ENCODE measurements at regions not wholly inside any gene's neighbourhood (a gene's known extent, or its start where the extent isn't known, plus 50 kb on each side); places are given as distances from the start of the nearest gene placed in this dataset.

DNA sequence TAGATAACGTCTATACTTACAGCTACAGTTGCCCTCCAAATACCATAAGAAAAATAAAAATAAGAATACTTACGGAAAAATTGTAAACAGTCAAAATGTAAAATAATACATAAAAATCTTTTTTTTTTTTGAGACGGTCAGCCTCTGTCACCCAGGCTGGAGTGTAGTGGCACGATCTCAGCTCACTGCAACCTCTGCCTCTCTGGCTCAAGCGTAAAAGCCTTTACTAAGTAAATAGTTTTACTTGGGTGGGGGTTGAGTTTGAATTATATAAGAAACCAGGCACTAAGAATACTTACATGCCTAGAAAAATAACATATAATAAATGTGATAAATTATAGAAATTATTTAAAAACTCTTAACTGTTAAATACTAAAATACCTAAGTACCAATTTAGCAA, 1413.0 kb upstream of the PRR20A start:
- no peaks in the 10 kb centered on the region for H3K36me3 ChIP-seq (ENCODE audit: control insufficient read depth in 2 of 3, insufficient read depth in 3 of 3, low read length in 3 of 3)
- no peak overlapping the region for H3K4me3 ChIP-seq (ENCODE audit: low read length in 3 of 3)
- no peaks in the 10 kb centered on the region for H3K4me1 ChIP-seq (ENCODE audit: control insufficient read depth in 2 of 3, insufficient read depth in 2 of 3, low read depth in 1 of 3, low read length in 3 of 3)
- no peak overlapping the region for H3K27ac ChIP-seq (ENCODE audit: low read depth in 2 of 2, low read length in 2 of 2)
- no peak for FAIRE-seq
- no peaks in the 10 kb centered on the region for H3K9me3 ChIP-seq (ENCODE audit: control insufficient read depth in 2 of 3, insufficient read depth in 1 of 3, low read length in 3 of 3)
- no peaks in the 10 kb centered on the region for H3K27me3 ChIP-seq (ENCODE audit: control insufficient read depth, insufficient read depth, low read length)
- intact Hi-C loops (cut with DNase I), result no loop called here
- DNase-seq, result no peak
- no peak overlapping the region for H3K9ac ChIP-seq (ENCODE audit: low read length in 3 of 3)
- TF ChIP-seq CTCF (IDR thresholded peaks at IDR 0.05; ENCODE audit: borderline replicate concordance, extremely low read depth, insufficient read depth), result no peak

DNA sequence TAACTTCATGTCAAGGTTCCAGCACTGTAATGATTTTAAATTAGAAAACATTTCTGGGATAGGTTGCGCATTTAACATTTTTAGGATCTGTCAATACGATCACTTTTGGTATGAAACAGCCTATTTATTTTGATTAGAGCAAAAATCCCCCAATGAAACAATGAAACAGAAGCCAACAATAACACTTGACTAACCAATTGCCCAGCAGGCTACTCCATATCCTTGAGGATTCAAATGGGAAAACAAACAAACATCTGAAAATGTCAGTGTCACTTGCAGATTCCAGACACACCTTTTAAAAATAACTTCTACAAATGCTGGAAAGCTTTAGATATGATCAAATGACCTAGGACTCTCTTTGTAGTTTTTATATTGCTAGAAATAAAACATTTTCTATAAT, 1412.5 kb upstream of the PRR20A start:
- Histone ChIP-seq H3K36me3 (ENCODE audit: control insufficient read depth in 2 of 3, insufficient read depth in 3 of 3, low read length in 3 of 3) (no peaks in the 10 kb centered on the region), H3K4me3 (ENCODE audit: low read length in 3 of 3) (no peak overlapping the region), H3K9ac (ENCODE audit: low read length in 3 of 3) (no peak overlapping the region), H3K9me3 (ENCODE audit: control insufficient read depth in 2 of 3, insufficient read depth in 1 of 3, low read length in 3 of 3) (no peaks in the 10 kb centered on the region), H3K4me1 (ENCODE audit: control insufficient read depth in 2 of 3, insufficient read depth in 2 of 3, low read depth in 1 of 3, low read length in 3 of 3) (no peaks in the 10 kb centered on the region), H3K27ac (ENCODE audit: low read depth in 2 of 2, low read length in 2 of 2) (no peak overlapping the region), H3K27me3 (ENCODE audit: control insufficient read depth, insufficient read depth, low read length) (no peaks in the 10 kb centered on the region)
- no peak for TF ChIP-seq CTCF (IDR thresholded peaks at IDR 0.05; ENCODE audit: borderline replicate concordance, extremely low read depth, insufficient read depth)
- FAIRE-seq, result no peak
- intact Hi-C loops (cut with DNase I), result no loop called here
- no peak for DNase-seq

GRCh38 chr13:55745828-55746227, 1394.9 kb upstream of the PRR20A start:
- no peak for TF ChIP-seq CTCF (IDR thresholded peaks at IDR 0.05; ENCODE audit: borderline replicate concordance, extremely low read depth, insufficient read depth)
- Histone ChIP-seq H3K4me1 (ENCODE audit: control insufficient read depth in 2 of 3, insufficient read depth in 2 of 3, low read depth in 1 of 3, low read length in 3 of 3) (no peaks in the 10 kb centered on the region), H3K9ac (ENCODE audit: low read length in 3 of 3) (no peak overlapping the region), H3K4me3 (ENCODE audit: low read length in 3 of 3) (no peak overlapping the region), H3K27ac (ENCODE audit: low read depth in 2 of 2, low read length in 2 of 2) (no peak overlapping the region), H3K36me3 (ENCODE audit: control insufficient read depth in 2 of 3, insufficient read depth in 3 of 3, low read length in 3 of 3) (no peaks in the 10 kb centered on the region), H3K9me3 (ENCODE audit: control insufficient read depth in 2 of 3, insufficient read depth in 1 of 3, low read length in 3 of 3) (no peaks in the 10 kb centered on the region), H3K27me3 (ENCODE audit: control insufficient read depth, insufficient read depth, low read length) (no peaks in the 10 kb centered on the region)
- intact Hi-C loops (cut with DNase I), result no loop called here
- DNase-seq (no peak), FAIRE-seq (peak; percentile 19)

GRCh38 chr13:55761986-55762385, 1378.7 kb upstream of the PRR20A start:
- no peak for TF ChIP-seq CTCF (IDR thresholded peaks at IDR 0.05; ENCODE audit: borderline replicate concordance, extremely low read depth, insufficient read depth)
- no peaks in the 10 kb centered on the region for H3K9me3 ChIP-seq (ENCODE audit: control insufficient read depth in 2 of 3, insufficient read depth in 1 of 3, low read length in 3 of 3)
- H3K4me3 ChIP-seq (ENCODE audit: low read length in 3 of 3), result no peak overlapping the region
- H3K9ac ChIP-seq (ENCODE audit: low read length in 3 of 3), result no peak overlapping the region
- FAIRE-seq (no peak), DNase-seq (no peak)
- H3K27ac ChIP-seq (ENCODE audit: low read depth in 2 of 2, low read length in 2 of 2), result no peak overlapping the region
- no peaks in the 10 kb centered on the region for H3K4me1 ChIP-seq (ENCODE audit: control insufficient read depth in 2 of 3, insufficient read depth in 2 of 3, low read depth in 1 of 3, low read length in 3 of 3)
- H3K36me3 ChIP-seq (ENCODE audit: control insufficient read depth in 2 of 3, insufficient read depth in 3 of 3, low read length in 3 of 3), result no peaks in the 10 kb centered on the region
- intact Hi-C loops (cut with DNase I), result no loop called here
- H3K27me3 ChIP-seq (ENCODE audit: control insufficient read depth, insufficient read depth, low read length), result no peaks in the 10 kb centered on the region

All from kidney (tissue), 13 donors.